Body of pancreas (tissue), 4 donors: ENCODE measurements at regions not wholly inside any gene's neighbourhood (a gene's known extent, or its start where the extent isn't known, plus 50 kb on each side); places are given as distances from the start of the nearest gene placed in this dataset.

ENCODE experiments used
- CTCF ChIP-seq, 7 experiments: fragments of 450-650 bp in 4 of 7; fragments of 200-600 bp in 3 of 7; sonication (generic) in 3 of 7; IDR thresholded peaks; one replicate each; pipeline ENCODE4 v1.5.1; 2016 to 2019; ENCODE audit warnings: antibody characterized with exemption in 7 of 7
- POLR2A ChIP-seq, 3 donors: fragments of 450-650 bp; IDR thresholded peaks; one replicate each; pipeline ENCODE4 v1.6.1; 2016; ENCODE audit warnings: antibody characterized with exemption in 3 of 3, mild to moderate bottlenecking in 2 of 3

- TF ChIP-seq CTCF (IDR thresholded peaks at IDR 0.05) (no peak), POLR2A (IDR thresholded peaks at IDR 0.05) (no peak)
These were observed 198.7 kb upstream of the SGK1 start for GRCh38 chr6:134516582-134516981.
